K562 (cell line): ENCODE measurements at regions not wholly inside any gene's neighbourhood (a gene's known extent, or its start where the extent isn't known, plus 50 kb on each side); places are given as distances from the start of the nearest gene placed in this dataset.

Source experiments
- CCNT2 ChIP-seq: IDR thresholded peaks from 2 replicates; pipeline ENCODE4 v1.6.1; 2011; ENCODE audit warnings: borderline replicate concordance, low read depth, mild to moderate bottlenecking, moderate library complexity, mixed read lengths, low read length; ENCODE audit not compliant: insufficient read length; ENCODE audit errors: extremely low read depth
- CREB1 ChIP-seq, 2 experiments: sonication (generic) in 1 of 2; formaldehyde crosslinking in 1 of 2; IDR thresholded peaks; 2 replicates each; pipeline versions ENCODE4 v1.6.1 to v1.8.0; 2012 to 2022; ENCODE audit warnings: inconsistent platforms in 1 of 2, mild to moderate bottlenecking in 1 of 2, missing genetic modification reagents in 1 of 2, moderate library complexity in 1 of 2
- POLR2A ChIP-seq: fragments of 450-650 bp; conservative IDR thresholded peaks from 2 replicates; pipeline ENCODE4 v1.6.1; 2016
- POLR2AphosphoS2 ChIP-seq: IDR thresholded peaks from 2 replicates; pipeline ENCODE4 v1.6.1; 2012; ENCODE audit warnings: low read length, improper control_type of control experiment
- RBM15 ChIP-seq: fragments of 200-400 bp; formaldehyde crosslinking; IDR thresholded peaks from 2 replicates; pipeline ENCODE4 v1.6.1; 2018; ENCODE audit warnings: mild to moderate bottlenecking, low read length, moderate library complexity; ENCODE audit not compliant: insufficient read depth
- SMC3 ChIP-seq: conservative IDR thresholded peaks from 2 replicates; pipeline ENCODE4 v1.6.1; 2011; ENCODE audit warnings: low read depth, low read length, improper control_type of control experiment; ENCODE audit not compliant: insufficient read depth
- TAF1 ChIP-seq: IDR thresholded peaks from 2 replicates; pipeline ENCODE4 v1.6.1; 2011; ENCODE audit warnings: mild to moderate bottlenecking, low read length, moderate library complexity; ENCODE audit not compliant: insufficient read depth, control insufficient read depth, severe bottlenecking; ENCODE audit errors: extremely low read depth
- TARDBP ChIP-seq: fragments of 450-650 bp; IDR thresholded peaks from 2 replicates; pipeline ENCODE4 v1.6.1; 2016
- ZNF12 ChIP-seq: sonication (generic); formaldehyde crosslinking; IDR thresholded peaks from 2 replicates; pipeline ENCODE4 v1.4.0; 2020; ENCODE audit warnings: mild to moderate bottlenecking, missing genetic modification reagents
- ZNF3 ChIP-seq: fragments of 250-450 bp; sonication (Bioruptor Pico); IDR thresholded peaks from 2 replicates; pipeline ENCODE4 v1.5.0; 2021; ENCODE audit warnings: mild to moderate bottlenecking, moderate library complexity
- TF ChIP-seq, protein P1 (sequence below), 3 experiments: IDR thresholded peaks in 2 of 3; conservative IDR thresholded peaks in 1 of 3; 2 replicates each; pipeline ENCODE4 v1.5.1; 2011 to 2012; ENCODE audit warnings: low read length in 3 of 3, mild to moderate bottlenecking in 3 of 3, control low read depth in 2 of 3, improper control_type of control experiment in 1 of 3, inconsistent platforms in 1 of 3, low read depth in 1 of 3, mixed read lengths in 1 of 3, moderate library complexity in 1 of 3; ENCODE audit not compliant: insufficient read depth in 2 of 3

- TF ChIP-seq, protein P1, sequence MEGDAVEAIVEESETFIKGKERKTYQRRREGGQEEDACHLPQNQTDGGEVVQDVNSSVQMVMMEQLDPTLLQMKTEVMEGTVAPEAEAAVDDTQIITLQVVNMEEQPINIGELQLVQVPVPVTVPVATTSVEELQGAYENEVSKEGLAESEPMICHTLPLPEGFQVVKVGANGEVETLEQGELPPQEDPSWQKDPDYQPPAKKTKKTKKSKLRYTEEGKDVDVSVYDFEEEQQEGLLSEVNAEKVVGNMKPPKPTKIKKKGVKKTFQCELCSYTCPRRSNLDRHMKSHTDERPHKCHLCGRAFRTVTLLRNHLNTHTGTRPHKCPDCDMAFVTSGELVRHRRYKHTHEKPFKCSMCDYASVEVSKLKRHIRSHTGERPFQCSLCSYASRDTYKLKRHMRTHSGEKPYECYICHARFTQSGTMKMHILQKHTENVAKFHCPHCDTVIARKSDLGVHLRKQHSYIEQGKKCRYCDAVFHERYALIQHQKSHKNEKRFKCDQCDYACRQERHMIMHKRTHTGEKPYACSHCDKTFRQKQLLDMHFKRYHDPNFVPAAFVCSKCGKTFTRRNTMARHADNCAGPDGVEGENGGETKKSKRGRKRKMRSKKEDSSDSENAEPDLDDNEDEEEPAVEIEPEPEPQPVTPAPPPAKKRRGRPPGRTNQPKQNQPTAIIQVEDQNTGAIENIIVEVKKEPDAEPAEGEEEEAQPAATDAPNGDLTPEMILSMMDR (IDR thresholded peaks at IDR 0.05 in 2 of 3, conservative IDR thresholded peaks at IDR 0.05 in 1 of 3; ENCODE audit: insufficient read depth in 2 of 3, low read depth in 1 of 3, low read length in 3 of 3): no peak
- TF ChIP-seq ZNF12 (CRISPR knock-in tag): no peak
- no peak for TF ChIP-seq POLR2AphosphoS2
- TF ChIP-seq TARDBP: no peak
- TF ChIP-seq RBM15: no peak
- no peak for TF ChIP-seq SMC3
- no peak for TF ChIP-seq CREB1 (IDR thresholded peaks at IDR 0.05)
- no peak for TF ChIP-seq CREB1 (CRISPR knock-in tag; IDR thresholded peaks at IDR 0.05)
- no peak for TF ChIP-seq TAF1
- TF ChIP-seq ZNF3 (CRISPR knock-in tag): no peak
- no peak for TF ChIP-seq CCNT2
- TF ChIP-seq POLR2A: no peak
Measured at GRCh38 chr1:118588566-118588965, 399.6 kb downstream of the TBX15 start.
